Fibroblast of lung (primary cell): ENCODE measurements at regions not wholly inside any gene's neighbourhood (a gene's known extent, or its start where the extent isn't known, plus 50 kb on each side); places are given as distances from the start of the nearest gene placed in this dataset.

Experiments
- DNase-seq, 2 donors: peaks; one replicate each; pipeline versions ENCODE4 v3.0.0 to v3.0.0-alpha.2; 2010; ENCODE audit warnings: low read depth in 2 of 2
- H2AFZ ChIP-seq: 2 replicates; pipeline ENCODE4 v1.5.1; 2012; ENCODE audit warnings: low read length, control low read depth, inconsistent platforms
- H3K27ac ChIP-seq: 2 replicates; pipeline ENCODE4 v1.5.1; 2011; ENCODE audit warnings: low read length, control low read depth; ENCODE audit not compliant: insufficient read depth
- H3K27me3 ChIP-seq: 2 replicates; pipeline ENCODE4 v1.5.1; 2011; ENCODE audit warnings: mild to moderate bottlenecking, low read length; ENCODE audit not compliant: control insufficient read depth, insufficient read depth
- H3K36me3 ChIP-seq: 2 replicates; pipeline ENCODE4 v1.5.1; 2011; ENCODE audit warnings: low read length; ENCODE audit not compliant: control insufficient read depth, insufficient read depth
- H3K4me1 ChIP-seq: 2 replicates; pipeline ENCODE4 v1.5.1; 2011; ENCODE audit warnings: low read length; ENCODE audit not compliant: control insufficient read depth, insufficient read depth; ENCODE audit errors: extremely low read depth
- H3K4me2 ChIP-seq: 2 replicates; pipeline ENCODE4 v1.5.1; 2011; ENCODE audit warnings: low read length, control low read depth; ENCODE audit not compliant: insufficient read depth; ENCODE audit errors: extremely low read depth
- H3K4me3 ChIP-seq, 4 experiments: fragments of 200-600 bp in 1 of 4; sonication (generic) in 1 of 4; replicated peaks in 1 of 4; 2 replicates each; pipeline ENCODE4 v1.5.1; 2011 to 2016; ENCODE audit warnings: low read length in 4 of 4, low read depth in 3 of 4, mild to moderate bottlenecking in 3 of 4, control low read depth in 2 of 4, inconsistent platforms in 1 of 4, mixed read lengths in 1 of 4; ENCODE audit not compliant: insufficient read depth in 1 of 4; ENCODE audit errors: control extremely low read depth in 1 of 4
- H3K79me2 ChIP-seq: 2 replicates; pipeline ENCODE4 v1.5.1; 2012; ENCODE audit warnings: mild to moderate bottlenecking, low read length, inconsistent platforms; ENCODE audit not compliant: control insufficient read depth, insufficient read depth
- H3K9ac ChIP-seq: 2 replicates; pipeline ENCODE4 v1.5.1; 2011; ENCODE audit warnings: mild to moderate bottlenecking, low read length, control low read depth; ENCODE audit not compliant: insufficient read depth
- H3K9me3 ChIP-seq: 2 replicates; pipeline ENCODE4 v1.5.1; 2012; ENCODE audit warnings: low read depth, low read length; ENCODE audit not compliant: control insufficient read depth, insufficient read depth
- H4K20me1 ChIP-seq: 2 replicates; pipeline ENCODE4 v1.5.1; 2011; ENCODE audit warnings: low read length; ENCODE audit not compliant: control insufficient read depth, insufficient read depth; ENCODE audit errors: extremely low read depth
- EZH2 ChIP-seq: IDR thresholded peaks from 2 replicates; pipeline ENCODE4 v1.5.1; 2012; ENCODE audit warnings: low read length, control low read depth, mild to moderate bottlenecking; ENCODE audit errors: missing control alignments
- TF ChIP-seq, protein P1 (sequence below), 2 donors: IDR thresholded peaks in 1 of 2; conservative IDR thresholded peaks in 1 of 2; 1 replicate in 1 of 2; 2 replicates in 1 of 2; pipeline ENCODE4 v1.5.1; 2011 to 2012; ENCODE audit warnings: low read length in 2 of 2, control low read depth in 1 of 2, inconsistent platforms in 1 of 2, low read depth in 1 of 2, mild to moderate bottlenecking in 1 of 2

- Histone ChIP-seq H3K4me1 (peaks cover 4% of the 10 kb centered on the region), H3K9ac (no peak overlapping the region), H4K20me1 (no peaks in the 10 kb centered on the region), H3K27ac (no peak overlapping the region), H3K4me2 (no peak overlapping the region), H3K4me3 (no peak overlapping the region), H3K27me3 (no peaks in the 10 kb centered on the region), H3K36me3 (no peaks in the 10 kb centered on the region), H3K79me2 (no peaks in the 10 kb centered on the region), H3K9me3 (no peaks in the 10 kb centered on the region), H2AFZ (no peak overlapping the region)
- TF ChIP-seq EZH2, result no peak
- no peak for DNase-seq
Observed at GRCh38 chr21:43364261-43364510, 62.7 kb downstream of the SIK1 start.

- Histone ChIP-seq H3K4me2 (no peak overlapping the region), H2AFZ (no peak overlapping the region), H3K27ac (no peak overlapping the region), H3K4me3 (no peak overlapping the region), H3K9me3 (no peaks in the 10 kb centered on the region), H3K9ac (no peak overlapping the region), H3K36me3 (no peaks in the 10 kb centered on the region), H3K27me3 (no peaks in the 10 kb centered on the region), H3K4me1 (peaks cover 4% of the 10 kb centered on the region), H3K79me2 (no peaks in the 10 kb centered on the region), H4K20me1 (no peaks in the 10 kb centered on the region)
- TF ChIP-seq EZH2, result no peak
- TF ChIP-seq, protein P1, sequence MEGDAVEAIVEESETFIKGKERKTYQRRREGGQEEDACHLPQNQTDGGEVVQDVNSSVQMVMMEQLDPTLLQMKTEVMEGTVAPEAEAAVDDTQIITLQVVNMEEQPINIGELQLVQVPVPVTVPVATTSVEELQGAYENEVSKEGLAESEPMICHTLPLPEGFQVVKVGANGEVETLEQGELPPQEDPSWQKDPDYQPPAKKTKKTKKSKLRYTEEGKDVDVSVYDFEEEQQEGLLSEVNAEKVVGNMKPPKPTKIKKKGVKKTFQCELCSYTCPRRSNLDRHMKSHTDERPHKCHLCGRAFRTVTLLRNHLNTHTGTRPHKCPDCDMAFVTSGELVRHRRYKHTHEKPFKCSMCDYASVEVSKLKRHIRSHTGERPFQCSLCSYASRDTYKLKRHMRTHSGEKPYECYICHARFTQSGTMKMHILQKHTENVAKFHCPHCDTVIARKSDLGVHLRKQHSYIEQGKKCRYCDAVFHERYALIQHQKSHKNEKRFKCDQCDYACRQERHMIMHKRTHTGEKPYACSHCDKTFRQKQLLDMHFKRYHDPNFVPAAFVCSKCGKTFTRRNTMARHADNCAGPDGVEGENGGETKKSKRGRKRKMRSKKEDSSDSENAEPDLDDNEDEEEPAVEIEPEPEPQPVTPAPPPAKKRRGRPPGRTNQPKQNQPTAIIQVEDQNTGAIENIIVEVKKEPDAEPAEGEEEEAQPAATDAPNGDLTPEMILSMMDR (conservative IDR thresholded peaks at IDR 0.05 in 1 of 2, IDR thresholded peaks at IDR 0.05 in 1 of 2; ENCODE audit: low read depth in 1 of 2, low read length in 2 of 2), result no peak
- no peak for DNase-seq
Observed at GRCh38 chr21:43363506-43364260, 63.2 kb downstream of the SIK1 start.

DNA sequence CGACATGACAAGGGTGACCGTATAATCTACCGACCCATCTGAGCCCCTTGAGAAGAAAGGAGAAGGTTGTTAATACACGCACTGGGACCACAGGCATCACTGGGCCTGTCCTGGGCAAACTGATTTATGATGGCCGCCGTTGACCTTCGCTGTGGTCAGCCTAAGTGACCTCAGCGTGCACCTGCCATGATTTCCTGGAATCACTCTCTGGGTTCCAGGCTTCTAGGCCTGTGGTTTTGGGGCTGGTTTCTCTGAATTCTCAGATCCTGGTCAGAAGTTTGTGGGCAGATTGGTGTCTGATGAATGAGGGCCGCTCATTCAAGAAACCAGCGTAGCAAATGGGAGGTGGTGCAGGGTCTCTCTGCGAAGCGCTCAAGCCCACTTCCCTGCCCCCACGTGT, 64.0 kb downstream of the SIK1 start:
- no peak overlapping the region for H3K9ac ChIP-seq

More for the DNA sequence above, 64.0 kb downstream of the SIK1 start:
- peak in 1 of 2 donors; percentile 74 for DNase-seq
- Histone ChIP-seq H4K20me1 (no peaks in the 10 kb centered on the region), H3K79me2 (no peaks in the 10 kb centered on the region), H2AFZ (no peak overlapping the region), H3K27me3 (no peaks in the 10 kb centered on the region), H3K27ac (peak overlapping the region; percentile 92), H3K4me1 (peaks cover 4% of the 10 kb centered on the region), H3K4me3 (no peak overlapping the region), H3K4me2 (no peak overlapping the region), H3K36me3 (no peaks in the 10 kb centered on the region), H3K9me3 (no peaks in the 10 kb centered on the region)
- no peak for TF ChIP-seq EZH2
- TF ChIP-seq, protein P1 (conservative IDR thresholded peaks at IDR 0.05 in 1 of 2, IDR thresholded peaks at IDR 0.05 in 1 of 2; ENCODE audit: low read depth in 1 of 2, low read length in 2 of 2), result no peak
